Neuronal stem cell (in vitro differentiated cells): ENCODE measurements at regions not wholly inside any gene's neighbourhood (a gene's known extent, or its start where the extent isn't known, plus 50 kb on each side); places are given as distances from the start of the nearest gene placed in this dataset.

Experiments
- DNase-seq: peaks from one replicate; pipeline ENCODE4 v3.0.0-alpha.2; 2013; ENCODE audit warnings: low spot score
- H2AFZ ChIP-seq: one replicate; pipeline ENCODE4 v1.6.1; 2013; ENCODE audit warnings: mild to moderate bottlenecking, low read length, inconsistent platforms
- H2AK5ac ChIP-seq: 2 replicates; pipeline ENCODE4 v1.6.1; 2013; ENCODE audit warnings: low read depth, mild to moderate bottlenecking, inconsistent platforms, low read length, moderate library complexity, mixed read lengths
- H2BK120ac ChIP-seq: 2 replicates; pipeline ENCODE4 v1.6.1; 2013; ENCODE audit warnings: low read depth, mild to moderate bottlenecking, inconsistent platforms, low read length, moderate library complexity, mixed read lengths
- H2BK12ac ChIP-seq: one replicate; pipeline ENCODE4 v1.6.1; 2013; ENCODE audit warnings: low read length, inconsistent platforms
- H2BK15ac ChIP-seq: 2 replicates; pipeline ENCODE4 v1.6.1; 2013; ENCODE audit warnings: mild to moderate bottlenecking, low read length, inconsistent platforms, mixed read lengths
- H2BK5ac ChIP-seq: one replicate; pipeline ENCODE4 v1.6.1; 2013; ENCODE audit warnings: inconsistent platforms, mild to moderate bottlenecking, low read length, moderate library complexity
- H3K14ac ChIP-seq: one replicate; pipeline ENCODE4 v1.6.1; 2013; ENCODE audit warnings: low read length, inconsistent platforms
- H3K18ac ChIP-seq: 2 replicates; pipeline ENCODE4 v1.6.1; 2013; ENCODE audit warnings: low read length, inconsistent platforms
- H3K23ac ChIP-seq: 2 replicates; pipeline ENCODE4 v1.6.1; 2013; ENCODE audit warnings: low read depth, mild to moderate bottlenecking, mixed read lengths, low read length, inconsistent platforms; ENCODE audit not compliant: poor library complexity
- H3K27ac ChIP-seq: replicated peaks from 3 replicates; pipeline ENCODE4 v1.5.1; 2013; ENCODE audit warnings: low read length, inconsistent platforms
- H3K27me3 ChIP-seq, 3 experiments: 2 replicates each; pipeline ENCODE4 v1.6.1; 2013; ENCODE audit warnings: low read length in 3 of 3, mild to moderate bottlenecking in 2 of 3, inconsistent platforms in 1 of 3, low read depth in 1 of 3, mixed read lengths in 1 of 3, moderate library complexity in 1 of 3; ENCODE audit not compliant: control insufficient read depth in 3 of 3, insufficient read depth in 3 of 3
- H3K36me3 ChIP-seq, 2 donors: replicated peaks in 1 of 2; 2 replicates each; pipeline ENCODE4 v1.6.1; 2013; ENCODE audit warnings: low read length in 2 of 2; ENCODE audit not compliant: control insufficient read depth in 2 of 2, insufficient read depth in 2 of 2
- H3K4ac ChIP-seq: 2 replicates; pipeline ENCODE4 v1.6.1; 2013; ENCODE audit warnings: inconsistent platforms, mild to moderate bottlenecking, low read length, moderate library complexity
- H3K4me1 ChIP-seq, 2 donors: 1 replicate in 1 of 2; 2 replicates in 1 of 2; pipeline ENCODE4 v1.6.1; 2013; ENCODE audit warnings: low read length in 2 of 2, low read depth in 1 of 2; ENCODE audit not compliant: control insufficient read depth in 2 of 2, insufficient read depth in 1 of 2
- H3K4me2 ChIP-seq: one replicate; pipeline ENCODE4 v1.6.1; 2013; ENCODE audit warnings: mild to moderate bottlenecking, low read length, inconsistent platforms; ENCODE audit not compliant: insufficient read depth, poor library complexity, severe bottlenecking
- H3K4me3 ChIP-seq, 2 donors: 2 replicates each; pipeline ENCODE4 v1.5.1; 2013; ENCODE audit warnings: low read length in 2 of 2, mild to moderate bottlenecking in 2 of 2, inconsistent platforms in 1 of 2, moderate library complexity in 1 of 2
- H3K79me1 ChIP-seq: one replicate; pipeline ENCODE4 v1.6.1; 2013; ENCODE audit warnings: low read depth, mild to moderate bottlenecking, inconsistent platforms, low read length, moderate library complexity
- H3K9ac ChIP-seq: one replicate; pipeline ENCODE4 v1.6.1; 2013; ENCODE audit warnings: mild to moderate bottlenecking, low read depth, low read length, inconsistent platforms; ENCODE audit not compliant: poor library complexity
- H3K9me3 ChIP-seq, 2 donors: replicated peaks in 1 of 2; 2 replicates each; pipeline versions ENCODE3 to v1.6.1; 2013; ENCODE audit warnings: low read length in 2 of 2, mild to moderate bottlenecking in 2 of 2, inconsistent platforms in 1 of 2, low read depth in 1 of 2, mixed read lengths in 1 of 2, moderate library complexity in 1 of 2; ENCODE audit not compliant: control insufficient read depth in 2 of 2, insufficient read depth in 1 of 2
- H4K8ac ChIP-seq: one replicate; pipeline ENCODE4 v1.6.1; 2013; ENCODE audit warnings: low read depth, mild to moderate bottlenecking, inconsistent platforms, low read length, moderate library complexity
- H4K91ac ChIP-seq: one replicate; pipeline ENCODE4 v1.6.1; 2013; ENCODE audit warnings: low read length, low read depth, mild to moderate bottlenecking, inconsistent platforms; ENCODE audit not compliant: poor library complexity
- WGBS, 2 donors: extraction: QIAGEN DNeasy Blood & Tissue Kit; methylation state at CpG; one replicate each; pipeline ENCODE4 v1.1.7; 2013; ENCODE audit warnings: missing lambda C conversion rate in 2 of 2, mixed read lengths in 1 of 2; ENCODE audit not compliant: insufficient read length in 2 of 2, insufficient replicate concordance in 1 of 2; ENCODE audit errors: extremely low coverage in 2 of 2; 5-methylcytosine and 5-hydroxymethylcytosine counted together

DNA sequence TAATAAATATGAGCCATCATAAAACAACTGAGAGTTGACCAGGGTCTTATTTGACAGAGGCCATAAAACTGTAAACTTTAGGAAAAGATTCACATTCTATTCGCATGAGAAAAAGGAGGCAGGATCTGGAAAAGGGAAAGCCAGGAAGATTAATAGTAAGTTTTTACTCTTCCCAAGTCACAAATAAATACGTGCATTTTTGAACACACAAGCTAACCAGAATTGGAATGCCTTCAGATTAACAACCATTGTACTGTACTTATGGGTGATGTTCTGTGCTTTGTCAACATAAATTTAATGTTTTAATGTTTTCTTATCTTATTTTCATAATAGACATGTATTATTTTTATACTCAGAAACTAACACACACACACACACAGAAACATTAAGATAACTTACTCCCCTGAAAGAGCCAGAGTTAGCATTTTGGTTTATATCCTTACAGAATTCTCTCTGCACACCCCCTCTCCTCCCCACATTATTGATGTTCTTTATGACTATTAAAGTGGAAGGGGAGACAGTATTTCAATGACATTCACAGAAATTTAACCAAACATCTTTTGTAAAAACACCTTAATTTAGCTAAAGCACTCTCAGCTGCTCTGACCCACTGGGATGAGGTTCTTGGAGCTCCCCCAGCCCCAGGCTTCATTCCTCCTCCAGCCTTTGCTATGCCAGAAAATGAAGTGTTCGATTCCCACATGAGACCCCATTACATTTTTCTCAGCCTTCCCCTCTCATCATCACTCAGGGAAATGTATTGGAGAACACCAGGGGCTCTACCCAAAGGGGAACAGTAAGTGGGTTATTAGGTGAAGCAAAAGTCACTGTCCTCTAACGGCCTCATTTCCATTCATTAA lies 155.5 kb downstream of the ESM1 start:
- Histone ChIP-seq H3K18ac (no peak overlapping the region), H4K91ac (no peak overlapping the region), H2BK15ac (no peak overlapping the region), H3K36me3 (no peaks in the 10 kb centered on the region), H2BK5ac (no peak overlapping the region), H3K79me1 (no peaks in the 10 kb centered on the region), H3K9ac (no peak overlapping the region), H2BK12ac (no peak overlapping the region), H3K9me3 (peaks cover 0 to 2% of the 10 kb centered on the region in 2 donors), H3K27ac (no peak overlapping the region), H3K14ac (no peak overlapping the region), H3K4me1 (peaks cover 2 to 21% of the 10 kb centered on the region in 2 donors), H2AK5ac (no peak overlapping the region), H3K4me2 (no peak overlapping the region), H2AFZ (no peak overlapping the region), H4K8ac (no peak overlapping the region), H3K4me3 (no peak overlapping the region), H3K4ac (no peak overlapping the region), H2BK120ac (no peak overlapping the region), H3K27me3 (no peaks in the 10 kb centered on the region), H3K23ac (no peak overlapping the region)
- no CpG with 5 or more reads among the region's 4 CpGs for WGBS, 2 donors
- no peak for DNase-seq

DNA sequence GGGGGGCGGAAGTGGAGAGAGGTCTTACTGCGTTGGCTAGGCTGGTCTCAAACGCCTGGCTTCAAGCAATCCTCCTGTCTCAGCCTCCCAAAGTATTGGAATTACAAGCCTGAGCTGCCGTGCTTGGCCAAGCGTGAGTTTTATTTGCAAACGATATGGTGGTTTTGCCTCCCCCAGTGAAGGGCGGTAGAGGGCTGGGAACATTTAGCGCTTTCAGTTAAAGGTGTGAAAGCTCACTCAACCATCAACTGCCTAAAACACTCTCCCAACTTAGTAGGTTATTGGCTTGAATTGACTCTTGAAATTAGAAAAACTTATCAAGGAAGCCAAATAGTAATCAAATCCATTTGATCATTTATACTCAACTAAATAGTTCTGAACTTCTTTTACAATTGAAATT lies 156.3 kb downstream of the ESM1 start:
- H3K9ac ChIP-seq = no peak overlapping the region
- H3K14ac ChIP-seq = no peak overlapping the region
- H2AK5ac ChIP-seq = no peak overlapping the region
- peaks cover 2 to 21% of the 10 kb centered on the region in 2 donors for H3K4me1 ChIP-seq
- DNase-seq = no peak
- H3K23ac ChIP-seq = no peak overlapping the region
- H2BK5ac ChIP-seq = no peak overlapping the region
- H2AFZ ChIP-seq = no peak overlapping the region
- no peak overlapping the region for H3K18ac ChIP-seq
- no peaks in the 10 kb centered on the region for H3K36me3 ChIP-seq
- no peak overlapping the region for H4K91ac ChIP-seq
- no peaks in the 10 kb centered on the region for H3K79me1 ChIP-seq
- H2BK120ac ChIP-seq = no peak overlapping the region
- H3K27me3 ChIP-seq = no peaks in the 10 kb centered on the region
- H4K8ac ChIP-seq = no peak overlapping the region
- H3K4me3 ChIP-seq = no peak overlapping the region
- H2BK15ac ChIP-seq = no peak overlapping the region
- H3K27ac ChIP-seq = no peak overlapping the region
- H3K4me2 ChIP-seq = no peak overlapping the region
- no peak overlapping the region for H2BK12ac ChIP-seq
- H3K4ac ChIP-seq = no peak overlapping the region
- H3K9me3 ChIP-seq = peaks cover 0 to 2% of the 10 kb centered on the region in 2 donors
- WGBS, 2 donors = no CpG with 5 or more reads among the region's 8 CpGs

DNA sequence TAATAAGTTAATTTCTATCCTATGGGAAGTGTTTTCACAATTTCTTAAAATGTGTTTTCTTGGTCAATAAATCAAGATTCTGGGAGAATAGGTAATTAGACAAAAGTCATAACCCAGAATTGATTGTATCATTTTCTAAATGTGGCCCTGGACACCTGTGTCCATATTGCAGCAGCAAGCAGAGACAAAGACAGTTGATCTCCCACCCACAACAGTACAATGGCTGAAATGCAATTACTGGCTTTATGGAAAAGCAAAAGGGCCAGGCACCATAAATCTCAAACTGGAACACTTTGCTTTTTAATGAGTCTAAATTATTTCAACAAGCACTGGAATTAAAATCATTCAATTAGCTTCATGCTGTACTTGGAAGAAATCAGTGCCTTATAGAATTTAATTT lies 157.2 kb downstream of the ESM1 start:
- no peaks in the 10 kb centered on the region for H3K27me3 ChIP-seq
- H3K4me3 ChIP-seq = no peak overlapping the region
- H2BK5ac ChIP-seq = no peak overlapping the region
- peaks cover 0 to 18% of the 10 kb centered on the region in 2 donors for H3K4me1 ChIP-seq
- no peak overlapping the region for H2AFZ ChIP-seq
- H3K4me2 ChIP-seq = no peak overlapping the region
- H2BK15ac ChIP-seq = no peak overlapping the region
- H3K23ac ChIP-seq = no peak overlapping the region
- no peak overlapping the region for H3K27ac ChIP-seq
- H3K9ac ChIP-seq = no peak overlapping the region
- no peak overlapping the region for H3K18ac ChIP-seq
- H2AK5ac ChIP-seq = no peak overlapping the region
- peaks cover 0 to 2% of the 10 kb centered on the region in 2 donors for H3K9me3 ChIP-seq
- no peak overlapping the region for H3K4ac ChIP-seq
- no peaks in the 10 kb centered on the region for H3K36me3 ChIP-seq
- H4K91ac ChIP-seq = no peak overlapping the region
- H2BK120ac ChIP-seq = no peak overlapping the region
- H2BK12ac ChIP-seq = no peak overlapping the region
- no peak overlapping the region for H3K14ac ChIP-seq
- H3K79me1 ChIP-seq = no peaks in the 10 kb centered on the region
- DNase-seq = no peak
- H4K8ac ChIP-seq = no peak overlapping the region

DNA sequence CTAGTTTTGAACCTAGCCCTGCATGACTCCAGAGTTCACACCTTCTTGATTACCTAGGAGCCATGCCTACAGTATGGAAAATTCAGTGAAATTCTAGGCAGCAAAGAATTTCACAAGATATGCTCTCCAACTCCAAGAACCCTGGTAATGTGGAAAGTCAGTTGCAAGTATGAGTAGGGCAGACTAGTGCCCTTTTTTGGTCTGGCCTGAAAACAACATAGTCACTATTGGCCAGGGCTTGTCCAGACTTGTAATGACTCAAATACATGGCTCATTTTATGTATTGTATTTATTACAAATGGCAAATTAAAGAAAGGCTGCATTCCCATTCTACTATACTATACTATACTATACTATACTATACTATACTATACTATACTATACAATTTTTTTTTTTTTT lies 160.4 kb downstream of the ESM1 start:
- Histone ChIP-seq H3K23ac (no peak overlapping the region), H2BK12ac (no peak overlapping the region), H3K14ac (no peak overlapping the region), H3K18ac (no peak overlapping the region), H2BK5ac (no peak overlapping the region), H3K4me2 (no peak overlapping the region), H2AK5ac (no peak overlapping the region), H3K9me3 (peaks cover 0 to 2% of the 10 kb centered on the region in 2 donors), H3K27me3 (no peaks in the 10 kb centered on the region), H3K36me3 (no peaks in the 10 kb centered on the region), H3K27ac (no peak overlapping the region), H2BK120ac (no peak overlapping the region), H4K8ac (no peak overlapping the region), H3K4me3 (no peak overlapping the region), H3K79me1 (no peaks in the 10 kb centered on the region), H2AFZ (no peak overlapping the region), H3K9ac (no peak overlapping the region), H3K4me1 (peaks cover 0 to 12% of the 10 kb centered on the region in 2 donors), H4K91ac (no peak overlapping the region), H2BK15ac (no peak overlapping the region), H3K4ac (no peak overlapping the region)
- no peak for DNase-seq
